Chondrocyte (in vitro differentiated cells): ENCODE measurements at regions not wholly inside any gene's neighbourhood (a gene's known extent, or its start where the extent isn't known, plus 50 kb on each side); places are given as distances from the start of the nearest gene placed in this dataset.

Source experiments
- DNase-seq: peaks from one replicate; pipeline ENCODE4 v3.0.0; 2021; ENCODE audit warnings: mixed read lengths, low spot score
- H3K27ac Mint-ChIP-seq: one replicate; pipeline ENCODE4 v1.8.0; 2021; ENCODE audit warnings: mild to moderate bottlenecking, moderate library complexity, mixed read lengths; ENCODE audit not compliant: unreplicated experiment
- H3K27me3 Mint-ChIP-seq: 2 replicates; pipeline ENCODE4 v1.8.0; 2021; ENCODE audit warnings: low read depth, mixed read lengths
- H3K36me3 Mint-ChIP-seq: 2 replicates; pipeline ENCODE4 v1.8.0; 2021; ENCODE audit warnings: low read depth, mixed read lengths
- H3K4me1 Mint-ChIP-seq: 2 replicates; pipeline ENCODE4 v1.8.0; 2021; ENCODE audit warnings: low read depth, mild to moderate bottlenecking, mixed read lengths
- H3K4me3 Mint-ChIP-seq: one replicate; pipeline ENCODE4 v1.8.0; 2021; ENCODE audit warnings: mild to moderate bottlenecking, moderate library complexity, mixed read lengths; ENCODE audit not compliant: unreplicated experiment
- H3K9me3 Mint-ChIP-seq: 2 replicates; pipeline ENCODE4 v1.8.0; 2021; ENCODE audit warnings: low read depth, mixed read lengths
- TF ChIP-seq, protein P1 (sequence below): fragments of 200-600 bp; sonication (generic); IDR thresholded peaks from 2 replicates; pipeline ENCODE4 v1.5.0; 2021; ENCODE audit warnings: antibody characterized with exemption, mild to moderate bottlenecking, moderate library complexity

DNA sequence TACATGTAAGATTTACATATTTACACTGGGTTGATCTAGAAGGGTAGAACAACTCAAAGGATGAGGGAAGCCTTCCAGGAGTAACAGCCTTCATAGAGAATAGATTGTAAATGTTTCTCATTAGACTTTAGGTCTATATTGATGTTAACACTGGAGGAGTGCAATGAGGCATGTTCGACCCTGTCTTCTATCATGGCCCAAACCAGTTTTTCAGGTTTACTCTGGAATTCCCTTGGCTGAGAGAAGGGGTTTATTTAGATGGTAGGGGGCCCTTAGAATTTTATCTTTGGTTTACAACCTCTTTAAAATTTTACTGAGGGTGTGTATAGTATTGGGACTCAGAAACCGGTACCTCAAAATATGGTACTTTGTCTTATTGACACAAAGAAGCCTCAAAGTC is 634.9 kb upstream of the PIK3C3 start:
- H3K9me3 Mint-ChIP-seq, result peaks cover 3% of the 10 kb centered on the region
- H3K27ac Mint-ChIP-seq, result no peak overlapping the region
- DNase-seq, result no peak
- H3K4me3 Mint-ChIP-seq, result no peak overlapping the region
- H3K4me1 Mint-ChIP-seq, result peaks cover 3% of the 10 kb centered on the region
- H3K27me3 Mint-ChIP-seq, result peaks cover 3% of the 10 kb centered on the region
- no peaks in the 10 kb centered on the region for H3K36me3 Mint-ChIP-seq
- TF ChIP-seq, protein P1, sequence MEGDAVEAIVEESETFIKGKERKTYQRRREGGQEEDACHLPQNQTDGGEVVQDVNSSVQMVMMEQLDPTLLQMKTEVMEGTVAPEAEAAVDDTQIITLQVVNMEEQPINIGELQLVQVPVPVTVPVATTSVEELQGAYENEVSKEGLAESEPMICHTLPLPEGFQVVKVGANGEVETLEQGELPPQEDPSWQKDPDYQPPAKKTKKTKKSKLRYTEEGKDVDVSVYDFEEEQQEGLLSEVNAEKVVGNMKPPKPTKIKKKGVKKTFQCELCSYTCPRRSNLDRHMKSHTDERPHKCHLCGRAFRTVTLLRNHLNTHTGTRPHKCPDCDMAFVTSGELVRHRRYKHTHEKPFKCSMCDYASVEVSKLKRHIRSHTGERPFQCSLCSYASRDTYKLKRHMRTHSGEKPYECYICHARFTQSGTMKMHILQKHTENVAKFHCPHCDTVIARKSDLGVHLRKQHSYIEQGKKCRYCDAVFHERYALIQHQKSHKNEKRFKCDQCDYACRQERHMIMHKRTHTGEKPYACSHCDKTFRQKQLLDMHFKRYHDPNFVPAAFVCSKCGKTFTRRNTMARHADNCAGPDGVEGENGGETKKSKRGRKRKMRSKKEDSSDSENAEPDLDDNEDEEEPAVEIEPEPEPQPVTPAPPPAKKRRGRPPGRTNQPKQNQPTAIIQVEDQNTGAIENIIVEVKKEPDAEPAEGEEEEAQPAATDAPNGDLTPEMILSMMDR, result no peak

DNA sequence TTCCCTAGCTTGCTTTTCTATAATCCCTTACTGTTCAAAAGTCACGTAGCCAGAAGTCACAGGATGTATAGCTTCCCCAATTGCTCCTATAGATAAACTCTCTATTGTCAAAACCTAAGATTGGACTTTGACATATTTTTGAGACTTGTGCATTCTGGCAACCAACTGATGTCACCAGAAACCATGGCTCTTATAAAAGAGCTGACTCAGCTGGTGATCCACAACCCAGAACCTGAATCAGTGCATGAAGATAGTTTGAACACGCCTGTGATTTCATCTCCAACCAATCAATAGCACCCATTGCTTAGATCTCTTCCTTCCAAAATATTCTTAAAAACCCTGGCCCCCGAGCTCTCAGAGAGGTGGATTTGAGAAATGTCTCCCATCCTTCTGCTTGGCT is 639.9 kb upstream of the PIK3C3 start:
- Mint-ChIP-seq H3K4me1 (no peaks in the 10 kb centered on the region), H3K36me3 (peaks cover 2% of the 10 kb centered on the region), H3K4me3 (no peak overlapping the region), H3K27ac (no peak overlapping the region), H3K27me3 (peaks cover 3% of the 10 kb centered on the region), H3K9me3 (peaks cover 13% of the 10 kb centered on the region)
- no peak for DNase-seq
- TF ChIP-seq, protein P1, result no peak

DNA sequence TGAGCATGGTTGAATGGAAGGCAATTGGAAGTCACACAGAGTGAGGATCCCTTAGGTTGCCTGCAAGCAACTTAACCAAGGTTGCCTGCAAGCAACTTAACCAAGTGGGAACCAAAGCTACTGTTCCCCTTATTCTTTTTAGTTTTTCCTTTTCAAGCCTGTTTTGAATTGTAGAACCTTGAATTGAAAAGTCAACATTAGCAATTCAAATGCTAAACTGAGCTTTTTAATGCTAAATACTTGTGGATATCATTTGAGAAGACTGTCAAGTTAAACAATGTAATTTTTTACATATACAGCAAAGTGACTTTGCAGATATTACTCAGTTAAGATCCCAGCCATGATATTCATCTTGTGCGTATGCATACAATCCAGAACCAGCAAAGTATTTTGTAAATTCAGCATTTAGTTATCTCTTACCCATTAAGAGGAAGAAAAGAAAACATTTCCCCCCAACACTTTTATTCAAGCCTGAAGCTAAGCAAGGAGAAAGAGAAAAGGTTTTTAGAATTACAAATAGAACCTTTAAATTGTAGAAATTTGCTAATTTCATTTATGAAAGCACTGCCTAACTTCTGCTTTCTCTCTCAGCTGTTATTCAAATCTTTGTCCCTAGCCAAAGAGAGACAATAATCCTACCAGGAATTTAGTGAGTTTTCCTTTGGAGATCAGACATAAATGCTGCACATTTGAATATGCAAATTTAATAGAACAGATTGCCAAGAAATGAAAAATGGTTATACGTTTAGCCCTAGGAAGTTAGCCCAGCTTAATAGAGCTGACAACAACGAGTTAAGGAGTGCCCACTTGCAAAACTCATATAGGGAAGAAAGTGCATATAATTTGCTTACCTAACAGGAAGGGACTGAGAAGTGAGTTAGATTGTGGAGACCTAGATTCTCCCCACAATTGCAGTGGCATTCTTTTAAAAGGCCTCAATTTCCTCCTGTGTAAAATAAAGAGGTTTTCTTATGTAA is 643.2 kb upstream of the PIK3C3 start:
- Mint-ChIP-seq H3K4me3 (no peak overlapping the region), H3K4me1 (no peaks in the 10 kb centered on the region), H3K27me3 (peaks cover 5% of the 10 kb centered on the region), H3K9me3 (peaks cover 15% of the 10 kb centered on the region), H3K36me3 (peaks cover 2% of the 10 kb centered on the region), H3K27ac (no peak overlapping the region)
- TF ChIP-seq, protein P1, result no peak
- DNase-seq, result no peak

DNA sequence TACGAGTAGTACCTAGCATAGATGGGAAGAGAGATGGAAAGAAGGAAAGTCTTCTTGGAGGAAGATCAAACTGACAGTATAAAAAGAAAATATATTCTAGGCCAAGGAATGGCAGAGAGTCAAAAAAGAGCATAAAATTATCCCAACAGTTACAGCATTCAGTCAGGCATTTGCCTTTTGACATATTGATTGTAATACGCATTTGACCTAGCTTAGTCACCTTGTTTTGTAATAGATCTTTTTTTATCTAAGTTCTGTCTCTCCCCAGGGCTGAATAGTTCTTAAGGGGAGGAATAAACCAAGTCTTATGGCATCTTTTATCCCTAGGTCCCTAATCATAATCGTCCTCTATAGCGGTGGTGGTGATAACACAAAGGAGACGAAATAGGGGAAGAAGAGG is 657.3 kb upstream of the PIK3C3 start:
- no peak for DNase-seq
- Mint-ChIP-seq H3K4me1 (no peaks in the 10 kb centered on the region), H3K27me3 (no peaks in the 10 kb centered on the region), H3K9me3 (peaks cover 15% of the 10 kb centered on the region), H3K27ac (no peak overlapping the region), H3K4me3 (no peak overlapping the region), H3K36me3 (peaks cover 2% of the 10 kb centered on the region)
- TF ChIP-seq, protein P1, result no peak

DNA sequence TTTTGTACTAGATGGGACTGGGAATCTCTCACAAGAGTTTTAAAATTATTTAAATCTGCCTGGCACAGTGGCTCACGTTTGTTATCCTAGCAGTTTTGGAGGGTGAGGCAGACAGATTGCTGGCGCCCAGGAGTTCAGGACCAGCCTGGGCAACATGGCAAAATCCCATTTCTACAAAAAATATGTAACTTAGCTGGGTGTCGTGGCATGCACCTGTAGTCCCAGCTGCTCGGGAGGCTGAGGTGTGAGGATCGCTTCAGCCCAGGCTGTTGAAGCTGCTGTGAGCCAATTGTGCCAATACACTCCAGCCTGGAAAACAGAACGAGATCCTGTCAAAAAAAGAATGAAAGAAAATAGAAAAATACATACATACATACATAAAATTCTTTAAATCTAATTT is 685.7 kb upstream of the PIK3C3 start:
- peaks cover 4% of the 10 kb centered on the region for H3K4me1 Mint-ChIP-seq
- H3K27me3 Mint-ChIP-seq, result no peaks in the 10 kb centered on the region
- TF ChIP-seq, protein P1, result no peak
- H3K36me3 Mint-ChIP-seq, result peaks cover 1% of the 10 kb centered on the region
- no peak for DNase-seq
- no peaks in the 10 kb centered on the region for H3K9me3 Mint-ChIP-seq
- H3K27ac Mint-ChIP-seq, result no peak overlapping the region
- no peak overlapping the region for H3K4me3 Mint-ChIP-seq
